Amygdala (tissue), 56 donors: ENCODE measurements at regions not wholly inside any gene's neighbourhood (a gene's known extent, or its start where the extent isn't known, plus 50 kb on each side); places are given as distances from the start of the nearest gene placed in this dataset.

Experiments
- DNase-seq, 56 donors: peaks; one replicate each; lab custom pipeline; 2025; lab: John Stamatoyannopoulos, UW

DNA sequence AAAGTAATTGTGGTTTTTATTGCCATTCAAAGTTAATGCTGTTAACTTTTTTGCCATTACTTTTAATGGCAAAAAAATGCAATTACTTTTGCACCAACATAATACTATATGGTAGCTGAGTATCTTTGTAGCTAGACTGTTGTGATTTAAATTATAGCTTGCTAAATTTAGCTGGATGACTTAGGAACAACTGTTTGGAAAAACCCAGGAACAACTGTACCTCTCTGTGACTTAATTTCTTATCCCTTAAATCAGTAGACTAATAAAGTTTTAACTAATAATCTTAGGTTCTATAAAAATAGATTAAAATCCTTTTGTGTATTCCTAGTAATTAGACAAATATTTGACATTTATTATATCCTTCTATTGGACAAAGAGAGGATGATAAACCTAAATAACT is 268.2 kb downstream of the TENT5A start:
- no peak for DNase-seq

DNA sequence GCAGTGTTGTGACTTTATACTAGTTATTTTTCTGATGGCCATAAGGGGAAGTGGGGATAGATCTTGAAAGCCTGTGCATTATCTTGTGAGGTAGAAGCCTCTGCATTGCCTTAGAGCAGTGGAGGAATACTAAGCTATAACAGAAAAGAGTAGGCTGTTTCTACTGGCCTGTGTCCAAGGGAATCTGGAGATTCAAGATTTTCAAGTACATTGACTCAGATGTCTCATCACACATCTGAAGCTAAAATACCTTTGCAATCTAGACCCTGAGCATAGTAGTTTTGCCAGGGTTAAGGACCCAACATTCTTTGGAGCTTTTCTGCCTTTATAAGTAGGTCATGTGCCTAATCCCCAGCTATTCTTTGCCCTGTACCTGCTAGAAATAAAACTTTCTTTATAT is 272.3 kb downstream of the TENT5A start:
- no peak for DNase-seq

DNA sequence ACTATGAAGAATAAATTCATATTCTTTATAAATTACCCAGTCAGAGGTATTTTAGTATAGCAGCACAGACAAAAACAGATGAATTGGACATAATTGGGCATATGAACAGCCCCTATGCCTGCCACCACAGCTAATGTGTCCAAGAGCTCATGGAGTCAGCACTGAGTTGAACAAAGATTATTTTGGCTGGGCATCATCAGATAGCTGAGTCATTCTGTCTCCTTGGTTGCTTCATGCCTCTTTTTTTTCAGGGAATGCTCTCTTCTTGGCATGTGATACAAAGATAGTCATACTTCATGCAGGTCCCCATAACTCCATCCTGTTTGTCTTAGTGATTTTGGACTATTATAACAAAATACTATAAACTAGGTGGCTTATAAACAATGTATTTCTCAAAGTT is 275.6 kb downstream of the TENT5A start:
- no peak for DNase-seq

DNA sequence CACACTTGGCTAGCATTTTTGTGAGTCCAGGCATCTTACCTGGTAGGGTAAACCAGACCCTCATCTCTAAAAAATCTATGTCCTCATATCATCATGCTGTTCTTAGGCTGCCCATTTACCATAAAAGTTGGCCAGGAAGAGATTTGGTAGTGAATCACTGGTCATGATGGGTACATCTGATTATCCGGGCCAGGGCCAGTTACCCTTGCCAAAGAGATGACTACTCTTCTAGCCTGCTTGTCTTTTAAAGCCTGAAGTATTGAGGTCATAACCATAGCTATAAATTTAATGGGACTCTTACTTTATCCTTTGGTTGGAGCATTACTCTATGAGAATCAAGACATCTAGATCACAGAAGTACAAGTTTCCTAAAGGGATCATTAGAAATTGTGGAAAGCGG is 276.8 kb downstream of the TENT5A start:
- no peak for DNase-seq

- no peak for DNase-seq
Observed at GRCh38 chr6:81465859-81466258, 286.6 kb downstream of the TENT5A start.

GRCh38 chr6:81456416-81456815 is 296.1 kb downstream of the TENT5A start:
- no peak for DNase-seq

DNA sequence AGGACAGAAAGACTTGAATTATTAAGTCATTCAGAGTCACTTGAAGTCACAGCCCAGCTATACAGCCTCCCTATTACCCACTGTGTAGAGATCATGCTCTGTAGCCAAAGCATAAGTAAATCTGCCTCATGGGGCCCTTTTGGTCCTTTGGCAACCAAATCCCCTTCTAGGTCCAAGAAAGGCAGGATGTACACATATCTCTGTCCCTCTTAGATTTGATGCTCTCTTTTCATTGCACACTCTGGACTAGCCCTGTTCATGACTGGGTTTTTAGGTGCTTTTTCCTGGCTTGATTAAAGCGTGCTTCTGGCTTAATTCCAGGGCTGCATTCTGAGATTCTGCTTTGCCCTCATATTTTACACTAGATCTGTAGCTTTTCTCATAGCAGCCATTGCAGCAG is 296.8 kb downstream of the TENT5A start:
- DNase-seq, result no peak

GRCh38 chr6:81451787-81452186 is 300.7 kb downstream of the TENT5A start:
- DNase-seq, result no peak

- no peak for DNase-seq
Observed at GRCh38 chr6:81450180-81450579, 302.3 kb downstream of the TENT5A start.

- no peak for DNase-seq
Observed at GRCh38 chr6:81446509-81446908, 306.0 kb downstream of the TENT5A start.

GRCh38 chr6:81439417-81439816 is 313.1 kb downstream of the TENT5A start:
- no peak for DNase-seq

DNA sequence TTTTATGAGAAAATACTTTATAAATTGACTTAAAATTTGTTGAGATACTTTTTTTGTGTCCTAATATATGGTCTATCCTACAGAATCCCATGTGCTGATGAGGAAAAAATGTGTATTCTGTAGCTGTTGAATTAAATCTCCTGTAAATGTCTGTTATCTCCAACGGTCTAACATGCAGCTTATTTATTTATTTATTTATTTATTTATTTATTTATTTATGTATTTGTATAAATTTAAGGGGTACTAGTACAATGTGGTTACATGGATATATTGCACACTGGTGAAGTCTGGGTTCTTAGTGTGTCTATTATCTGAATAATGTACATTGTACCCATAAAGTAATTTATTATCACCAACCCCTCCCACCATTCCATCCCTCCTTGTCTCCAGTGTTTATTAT is 315.5 kb downstream of the TENT5A start:
- DNase-seq, result no peak

GRCh38 chr6:81413306-81413705 is 339.2 kb downstream of the TENT5A start:
- no peak for DNase-seq

DNA sequence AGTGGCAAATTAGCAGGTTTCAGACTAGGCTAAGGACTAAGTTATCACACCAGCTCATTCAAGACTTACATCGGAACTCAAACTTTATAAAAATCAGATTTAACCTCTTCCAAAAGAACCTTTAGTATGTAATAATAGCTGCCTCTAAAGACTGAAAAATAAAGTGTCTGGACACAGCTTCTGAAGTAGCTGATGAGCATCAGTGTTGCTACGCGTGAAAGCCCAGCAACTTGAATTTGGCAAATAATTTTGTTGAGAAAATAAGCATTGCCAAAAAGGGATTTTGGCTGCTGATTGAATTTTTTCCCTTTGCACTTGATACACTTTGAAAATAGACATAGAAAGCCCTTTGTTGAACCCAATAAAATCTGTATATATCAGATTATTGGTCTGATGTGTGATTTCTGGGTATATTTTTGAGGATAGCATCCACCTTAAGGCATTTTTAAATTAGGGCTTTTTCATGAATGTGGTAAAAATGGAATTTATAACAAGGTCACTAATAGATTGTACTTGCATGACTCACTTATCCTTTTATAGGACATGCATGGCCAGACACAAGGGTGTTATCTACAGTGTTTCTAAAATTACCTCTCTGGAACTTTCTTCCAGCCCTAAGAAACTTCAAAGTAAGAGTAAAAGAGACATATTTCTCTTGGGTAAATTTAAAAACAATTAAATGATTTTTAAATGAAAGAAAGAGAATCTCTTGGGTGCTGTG is 350.4 kb downstream of the TENT5A start:
- DNase-seq, result no peak

DNA sequence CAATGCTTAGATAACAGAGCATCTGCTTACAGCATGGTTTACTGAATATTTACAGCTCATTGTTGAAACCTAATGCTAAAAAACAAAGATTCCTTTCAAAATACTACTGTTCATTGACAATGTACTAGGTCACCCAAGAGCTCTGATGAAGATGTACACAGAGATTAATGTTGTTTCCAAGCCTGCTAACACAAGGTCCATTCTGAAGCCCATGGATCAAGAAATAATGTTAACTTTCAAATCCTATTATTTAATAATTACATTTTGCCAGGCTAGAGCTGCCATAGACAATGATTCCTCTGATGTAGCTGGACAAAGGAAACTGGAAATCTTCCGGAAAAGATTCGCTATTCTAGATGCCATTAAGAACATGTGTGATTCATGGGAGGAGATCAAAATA is 355.6 kb downstream of the TENT5A start:
- DNase-seq, result no peak

DNA sequence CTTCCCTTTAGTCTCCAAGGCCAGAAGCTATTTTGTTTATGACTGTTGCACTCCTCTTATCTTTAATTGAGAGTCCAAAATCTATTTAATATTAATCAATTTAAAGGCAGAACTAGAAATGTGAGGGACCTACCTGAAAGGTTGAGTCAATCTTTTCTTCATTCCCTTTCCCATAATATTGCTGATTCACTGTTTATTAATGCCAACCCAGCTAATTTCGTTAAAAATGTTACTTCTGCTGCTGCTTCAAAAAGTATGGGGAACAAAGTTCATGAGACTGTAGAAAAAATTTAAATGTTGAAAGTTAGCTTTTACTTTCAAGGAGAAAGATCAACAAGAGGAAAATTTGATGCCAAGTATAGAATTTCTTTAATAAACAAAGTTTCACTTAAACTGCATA is 365.3 kb downstream of the TENT5A start:
- no peak for DNase-seq

- no peak for DNase-seq
Observed at GRCh38 chr6:81384921-81385320, 367.6 kb downstream of the TENT5A start.

- no peak for DNase-seq
Observed at GRCh38 chr6:81383472-81383871, 369.0 kb downstream of the TENT5A start.

DNA sequence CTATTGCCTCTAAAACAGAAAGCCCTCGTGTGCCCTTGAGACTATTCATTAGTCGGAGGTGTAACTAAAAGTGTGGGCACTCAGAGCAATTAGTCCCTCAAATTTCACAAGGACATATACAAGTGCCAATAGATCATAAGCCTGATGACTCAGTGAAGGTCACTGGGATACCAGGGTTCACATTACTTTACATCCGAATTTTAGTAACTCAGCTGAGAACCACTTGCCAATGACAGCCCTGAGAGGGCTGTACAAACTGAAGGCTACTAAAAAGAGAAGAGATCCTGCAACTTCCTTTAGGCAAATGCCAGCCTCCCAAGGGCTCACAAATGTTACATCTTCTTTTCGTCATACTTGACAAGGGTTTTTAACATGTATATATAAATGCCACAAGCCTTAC is 369.6 kb downstream of the TENT5A start:
- no peak for DNase-seq

DNA sequence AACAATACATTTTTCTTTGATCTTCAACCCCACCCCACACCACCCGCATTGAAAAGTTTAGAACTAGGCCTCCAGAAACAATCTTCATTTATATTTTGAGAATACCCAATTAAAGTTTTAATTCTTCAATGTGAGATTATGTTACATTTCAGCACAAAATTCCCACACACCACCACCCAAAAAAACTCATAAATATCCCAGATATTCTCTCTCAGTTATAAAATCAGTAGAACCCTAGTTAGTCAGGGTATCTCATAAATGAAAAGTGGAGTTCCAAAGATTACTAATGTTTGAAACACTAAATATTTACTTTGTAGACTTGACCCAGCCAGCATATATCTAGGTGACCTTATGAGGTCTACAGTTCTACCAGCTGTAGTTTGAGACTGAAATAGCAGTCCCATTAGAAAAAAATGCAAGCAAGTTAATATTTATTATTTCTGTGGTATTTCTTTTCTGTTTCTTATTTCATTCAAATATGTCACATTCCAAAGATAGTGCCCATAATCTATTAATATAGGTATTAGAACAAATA is 371.0 kb downstream of the TENT5A start:
- no peak for DNase-seq

GRCh38 chr6:81380718-81381338 is 371.7 kb downstream of the TENT5A start:
- DNase-seq, result no peak

DNA sequence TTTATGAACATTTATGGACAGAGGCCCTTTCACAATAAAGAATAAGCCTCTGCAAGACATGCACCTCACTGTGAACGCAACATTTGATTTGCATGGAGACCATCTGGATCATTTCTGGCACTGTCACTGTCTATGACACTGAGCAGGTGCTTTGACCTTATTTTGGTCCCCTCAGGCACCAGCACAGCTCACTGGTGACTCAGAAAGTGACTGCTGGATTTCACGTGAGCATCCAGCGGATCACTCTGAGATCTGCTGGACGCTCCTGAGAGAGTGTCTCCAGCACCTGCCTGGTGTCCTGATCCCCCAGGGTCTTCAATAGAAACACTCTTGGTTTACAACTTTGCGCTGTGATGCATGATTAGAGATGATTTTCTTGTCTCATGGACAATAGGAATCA is 375.7 kb downstream of the TENT5A start:
- DNase-seq, result no peak
